Activated CD4-positive, alpha-beta T cell treated with anti-CD3 and anti-CD28 coated beads, Interleukin-2, Interleukin-6, amounts not matched to agents 100 ng/mL and 50 ng/mL, durations not matched to agents 16 hours and 8 hours (primary cell): ENCODE measurements at regions not wholly inside any gene's neighbourhood (a gene's known extent, or its start where the extent isn't known, plus 50 kb on each side); places are given as distances from the start of the nearest gene placed in this dataset.

Source experiments
- DNase-seq: peaks from one replicate; pipeline ENCODE4 v3.0.0-alpha.2; 2020

DNA sequence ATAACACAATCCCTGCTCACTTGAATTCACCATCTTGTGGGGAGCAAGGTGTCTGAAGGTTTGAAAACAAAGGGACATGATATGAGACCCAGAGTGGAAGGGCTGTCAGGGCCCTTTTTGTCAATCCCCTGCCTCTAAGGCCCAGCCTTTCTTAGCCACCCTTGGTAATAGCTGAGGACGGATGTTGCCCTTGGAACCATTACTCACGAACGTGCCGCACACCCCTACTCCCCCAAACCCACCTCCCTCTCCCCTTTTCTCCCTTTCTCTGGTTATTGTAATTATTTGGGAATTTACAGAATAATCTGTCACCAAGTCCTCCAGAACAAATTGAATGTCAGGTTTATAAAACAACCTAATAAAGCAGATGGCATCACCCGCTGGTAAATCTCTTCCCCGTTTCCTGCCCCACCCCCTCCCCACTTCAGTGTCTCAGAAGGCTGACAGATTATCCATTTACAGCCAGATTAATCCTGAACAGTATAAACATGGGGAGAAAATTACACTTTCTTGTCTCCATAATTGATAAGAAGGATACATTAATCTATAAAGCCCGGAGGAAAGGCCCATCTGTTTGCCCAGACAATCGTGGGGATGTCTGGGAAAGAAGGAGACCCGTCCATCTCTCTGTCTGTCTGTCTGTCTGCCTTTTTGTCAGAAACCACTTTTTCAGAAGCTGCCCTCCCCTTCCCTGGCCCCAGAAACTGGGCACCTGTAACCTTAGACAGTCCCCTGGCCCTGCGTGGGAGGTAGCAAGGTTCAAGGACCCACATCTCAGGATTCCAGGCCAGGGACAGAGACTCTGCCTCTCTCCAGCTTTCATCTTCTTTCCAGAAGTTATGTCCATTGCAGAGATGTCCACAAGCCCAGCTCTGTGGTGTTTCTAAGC lies 60.6 kb upstream of the CD34 start:
- DNase-seq, result no peak

DNA sequence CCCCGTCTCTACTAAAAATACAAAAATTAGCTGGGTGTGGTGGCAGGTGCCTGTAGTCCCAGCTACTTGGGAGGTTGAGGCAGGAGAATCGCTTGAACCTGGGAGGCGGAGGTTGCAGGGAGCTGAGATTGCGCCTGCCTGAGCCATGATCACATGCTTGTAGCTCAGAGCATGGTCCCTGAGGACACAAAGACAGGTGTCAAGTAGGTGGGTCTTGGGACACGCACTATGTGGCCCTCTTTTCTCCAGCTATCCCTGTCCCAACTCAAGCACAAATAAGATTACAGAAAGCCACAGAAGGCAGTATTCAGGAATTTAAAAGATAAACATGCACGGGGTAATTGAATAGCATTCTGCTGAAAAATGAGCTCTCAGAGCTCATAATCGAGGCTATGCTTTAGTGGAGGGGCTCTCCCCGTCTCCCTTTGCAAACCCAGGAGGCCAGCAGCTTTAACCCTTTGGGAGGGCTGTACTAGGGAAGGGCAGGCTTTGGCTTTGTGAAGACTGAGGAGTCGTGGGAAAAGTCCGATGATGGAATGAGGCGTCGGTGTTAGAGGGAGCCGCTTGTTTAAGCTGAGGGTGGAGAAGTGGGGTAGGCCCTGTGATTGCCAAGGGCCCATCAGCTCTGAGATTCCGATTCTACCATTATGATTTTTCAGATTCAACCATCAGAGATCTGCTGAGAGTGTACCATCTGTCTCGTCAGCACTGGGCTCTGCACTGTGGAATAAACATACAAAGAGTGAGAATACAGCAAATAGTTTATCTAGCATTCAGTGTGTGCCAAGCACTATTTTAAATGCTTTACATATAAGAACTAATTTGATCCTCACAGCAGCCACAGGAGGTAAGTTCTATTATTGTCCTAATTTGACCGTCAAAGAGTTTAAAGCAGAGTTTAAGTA lies 59.7 kb upstream of the CD34 start:
- DNase-seq, result no peak

DNA sequence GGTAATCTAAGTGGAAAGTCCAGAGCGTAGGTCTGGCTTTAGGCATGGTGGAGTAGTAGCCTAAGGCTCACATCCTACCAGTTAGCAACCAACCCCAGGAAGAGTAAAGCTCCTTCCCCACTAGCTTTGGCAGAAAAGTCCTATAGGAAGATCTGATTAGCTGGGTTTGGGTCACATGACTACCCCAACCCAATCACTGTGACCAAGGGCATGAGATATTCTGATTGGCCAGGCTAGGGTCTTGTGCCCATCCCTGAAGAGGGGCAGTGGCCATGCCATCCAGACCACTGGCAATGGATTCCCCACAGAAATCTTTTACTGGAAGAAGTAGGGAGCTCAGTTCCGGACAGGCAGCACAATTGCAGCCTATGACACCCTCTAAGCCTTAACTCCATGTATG lies 58.6 kb upstream of the CD34 start:
- no peak for DNase-seq

DNA sequence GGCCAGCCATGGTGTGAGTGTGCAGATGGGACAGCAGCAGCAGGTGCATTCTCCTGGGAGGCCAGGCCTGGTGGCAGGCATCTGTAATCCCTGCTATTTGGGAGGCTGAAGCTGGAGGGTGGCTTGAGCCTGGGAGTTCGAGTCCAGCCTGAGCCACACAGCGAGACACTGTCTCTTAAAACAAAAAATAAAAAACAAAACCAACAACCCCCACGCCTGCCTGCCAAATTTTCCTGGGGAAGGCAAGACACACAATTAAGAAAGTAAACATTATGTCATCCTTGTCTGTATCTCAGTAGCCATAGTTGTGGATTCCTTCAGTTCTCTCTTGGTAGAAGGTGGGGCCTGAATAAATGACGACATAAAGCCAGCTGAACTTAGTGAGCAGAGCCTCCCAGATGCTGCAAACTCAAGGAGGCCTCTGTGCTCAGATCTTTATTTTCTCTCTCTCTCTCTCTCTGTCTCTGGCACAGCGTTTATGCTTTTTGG lies 57.6 kb upstream of the CD34 start:
- no peak for DNase-seq

DNA sequence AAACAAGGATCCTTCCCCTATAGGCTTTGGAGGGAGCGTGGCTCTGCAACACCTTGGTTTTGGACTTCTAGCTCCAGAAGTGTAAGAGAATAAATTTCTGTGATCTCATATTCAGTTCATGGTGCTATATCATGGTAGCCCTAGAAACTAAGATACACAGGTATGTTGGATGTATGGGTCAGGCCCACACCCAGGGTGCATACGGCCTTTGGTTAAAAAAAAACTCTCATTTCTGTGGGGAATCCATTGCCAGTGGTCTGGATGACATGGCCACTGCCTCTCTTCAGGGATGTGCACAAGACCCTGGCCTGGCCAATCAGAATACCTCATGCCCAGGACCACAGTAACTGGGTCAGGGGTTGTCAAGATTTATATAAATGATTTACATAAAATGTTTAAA lies 56.8 kb upstream of the CD34 start:
- DNase-seq, result no peak

DNA sequence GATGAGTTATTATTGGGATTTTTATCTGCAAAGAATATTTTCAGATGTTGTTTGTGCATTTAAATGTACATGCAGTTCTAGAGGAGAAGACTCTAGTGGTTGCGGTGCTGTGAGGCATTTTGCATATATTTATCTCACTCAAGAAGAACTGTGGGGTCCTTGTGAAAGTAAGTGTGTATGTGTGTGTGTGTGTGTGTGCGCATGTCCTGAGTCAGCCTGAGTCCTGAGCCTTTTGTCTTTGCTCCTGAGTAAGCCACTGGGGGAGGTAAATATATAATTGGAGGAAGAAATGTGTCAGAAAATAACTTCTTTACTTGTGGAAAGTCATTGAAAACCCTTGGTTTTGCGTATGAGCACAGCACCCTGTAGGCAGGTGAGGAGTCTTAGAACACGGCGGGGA lies 55.6 kb upstream of the CD34 start:
- DNase-seq, result no peak

DNA sequence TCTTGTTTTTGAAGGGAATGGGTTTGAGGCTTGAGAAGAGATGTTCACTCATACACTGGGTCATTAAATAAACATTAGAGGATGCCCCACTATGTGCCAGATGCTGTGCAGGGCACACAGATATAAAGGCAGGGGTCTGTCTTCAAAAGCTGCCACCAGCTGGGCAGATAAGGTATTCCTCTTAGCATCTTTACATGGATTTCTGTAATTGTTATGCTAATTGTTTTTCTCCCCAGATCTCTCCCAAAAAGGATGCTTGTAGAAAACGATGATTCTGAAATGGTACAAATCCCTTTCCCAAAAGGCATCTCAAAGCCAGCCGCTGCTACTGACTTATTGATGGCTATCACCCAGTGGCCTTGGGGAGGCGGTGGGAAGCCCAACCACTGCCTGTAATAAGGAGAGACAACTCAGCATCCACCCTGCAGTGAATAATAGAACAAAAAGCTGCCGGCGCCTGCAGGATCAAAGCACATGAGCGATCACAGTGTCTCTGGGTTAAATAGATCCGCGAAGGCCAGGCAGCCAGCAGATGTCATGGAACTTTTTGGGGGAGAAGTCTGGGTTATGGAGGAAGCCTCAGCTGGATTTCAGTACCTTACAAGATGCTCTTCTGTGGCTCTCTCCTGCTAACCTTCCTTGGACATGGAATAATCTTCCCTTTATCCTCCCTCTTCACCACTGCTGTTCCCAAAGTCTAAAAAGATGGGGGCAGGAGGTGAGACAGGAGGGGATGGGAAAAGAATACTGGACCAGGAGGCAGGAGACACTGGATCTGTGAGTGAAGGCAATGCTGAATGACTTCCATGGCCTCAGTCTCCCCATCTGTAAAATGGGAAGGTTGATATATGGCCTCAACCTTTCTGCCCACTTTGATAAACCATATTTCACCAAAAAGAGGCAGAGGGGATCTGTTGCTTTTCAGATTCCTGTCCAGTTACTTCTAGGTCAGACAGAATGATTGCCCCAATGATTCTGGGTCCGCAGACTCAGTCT lies 54.8 kb upstream of the CD34 start:
- DNase-seq, result no peak

DNA sequence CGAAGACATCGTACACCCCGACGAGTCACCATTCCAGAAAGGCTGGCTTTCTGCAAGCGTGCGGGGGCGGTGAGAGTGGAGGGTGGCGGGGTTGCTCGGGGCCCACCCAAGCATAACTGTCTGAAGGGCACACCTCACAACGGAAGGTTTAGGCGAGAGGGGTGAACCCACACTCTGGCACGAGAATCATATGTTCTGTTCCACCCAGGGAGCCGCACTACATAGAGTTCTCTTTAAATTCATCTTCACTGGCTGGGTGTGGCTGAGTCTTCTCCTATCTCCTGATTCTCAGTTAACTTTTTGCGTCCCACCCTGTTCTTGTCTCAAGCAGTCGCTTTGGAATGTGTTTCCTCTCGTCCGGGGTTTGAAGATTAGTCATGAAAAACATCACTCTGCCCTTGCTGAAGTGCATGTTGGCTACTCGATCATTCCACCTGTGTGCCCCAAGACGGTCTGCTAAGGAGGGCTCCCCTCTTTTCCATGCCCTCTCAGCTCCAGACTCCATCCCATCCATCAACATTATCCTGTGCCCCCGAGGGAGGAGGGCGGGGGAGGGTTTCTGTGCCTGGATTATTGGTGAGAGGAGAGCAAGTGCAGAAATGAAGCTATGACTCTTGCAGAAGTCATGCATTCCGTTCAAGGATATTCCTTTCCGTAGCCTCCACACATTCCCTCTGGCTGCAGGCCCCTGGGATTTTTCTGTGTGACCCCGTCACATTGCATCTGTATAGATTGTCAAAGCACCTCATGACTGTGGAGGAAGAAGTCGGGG lies 53.5 kb upstream of the CD34 start:
- DNase-seq, result no peak

DNA sequence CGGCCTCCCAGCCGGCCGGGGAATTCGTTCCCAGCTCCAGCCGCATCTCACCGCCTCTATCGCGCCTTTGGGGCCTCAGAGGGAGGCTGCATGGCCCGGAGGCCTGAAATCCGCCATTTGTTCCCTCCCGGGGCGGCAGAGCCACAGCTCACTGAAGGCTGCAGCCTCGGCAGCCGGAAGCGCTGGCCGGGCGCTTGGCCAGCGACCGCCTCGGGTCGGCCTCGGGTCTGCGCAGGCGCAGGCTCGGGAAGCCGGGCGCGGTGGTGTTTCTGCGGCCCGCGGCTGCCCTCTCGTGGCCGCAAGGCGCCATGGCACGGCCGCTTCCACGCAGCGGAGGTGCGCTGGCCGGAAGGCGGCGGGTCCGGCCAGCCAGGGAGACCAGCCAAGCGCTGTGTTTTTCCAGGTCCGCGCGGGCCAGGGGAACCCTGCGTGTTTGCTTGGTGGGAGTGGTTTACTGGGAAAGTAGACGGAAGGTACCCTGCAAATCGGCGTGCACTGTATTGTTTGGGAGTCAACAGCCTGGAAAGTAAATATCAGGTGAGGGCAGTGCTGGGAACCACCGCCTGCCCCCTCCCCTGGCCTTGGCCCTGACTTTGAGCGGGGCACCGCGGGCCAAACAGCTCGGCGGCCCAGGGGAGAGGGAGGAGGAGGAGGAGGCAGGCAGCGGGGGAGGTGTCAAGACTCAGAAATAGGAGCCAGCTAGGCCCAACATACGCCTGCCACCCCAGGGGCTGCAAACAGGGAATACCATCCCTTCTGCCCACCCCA lies 52.7 kb upstream of the CD34 start:
- DNase-seq, result peak; percentile 91

DNA sequence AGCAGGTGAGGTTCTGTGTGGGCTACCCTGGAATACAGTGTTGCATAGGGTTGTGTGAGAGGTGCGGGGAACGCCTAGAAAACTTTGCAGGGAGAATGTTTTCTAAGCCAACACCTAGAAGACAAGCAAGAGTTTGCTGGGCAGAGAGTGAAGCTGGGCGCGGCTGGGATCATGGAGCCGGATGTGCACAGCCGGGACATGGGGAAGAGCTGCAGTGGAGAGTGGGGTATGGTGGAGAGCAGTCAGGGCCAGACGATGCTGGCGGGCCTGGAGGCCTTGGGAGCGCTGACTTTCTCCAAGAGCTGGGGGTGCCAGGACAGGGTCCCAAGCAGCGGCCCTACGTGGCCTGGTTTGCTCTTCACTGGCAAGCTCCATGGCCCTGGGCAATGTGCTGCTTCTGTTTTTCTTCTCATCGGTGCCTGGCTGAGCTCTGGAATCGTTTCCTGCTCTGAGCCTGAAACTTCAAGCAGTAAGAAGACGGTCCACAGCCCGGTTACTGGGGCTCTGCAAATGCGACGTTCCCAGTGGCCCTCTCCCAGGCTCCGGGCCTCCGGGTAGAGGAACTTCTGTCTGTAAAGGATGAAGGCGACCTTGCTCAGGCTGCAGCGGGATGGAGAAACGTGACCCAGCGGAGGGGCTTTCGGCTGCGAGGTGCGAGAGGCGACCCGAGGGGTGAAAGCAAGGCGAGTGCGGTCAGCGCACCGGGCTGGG lies 51.9 kb upstream of the CD34 start:
- DNase-seq, result no peak
